Gastroesophageal sphincter (tissue), 3 donors: ENCODE measurements at regions not wholly inside any gene's neighbourhood (a gene's known extent, or its start where the extent isn't known, plus 50 kb on each side); places are given as distances from the start of the nearest gene placed in this dataset.

Experiments used
- CTCF ChIP-seq, 4 experiments: fragments of 200-600 bp in 2 of 4; fragments of 450-650 bp in 2 of 4; sonication (generic) in 1 of 4; IDR thresholded peaks; one replicate each; pipeline ENCODE4 v1.5.1; 2017 to 2019; ENCODE audit warnings: antibody characterized with exemption in 4 of 4, mild to moderate bottlenecking in 2 of 4, moderate library complexity in 2 of 4
- EP300 ChIP-seq: sonication (generic); formaldehyde crosslinking; IDR thresholded peaks from one replicate; pipeline ENCODE4 v1.6.1; 2017; ENCODE audit warnings: antibody characterized with exemption, mild to moderate bottlenecking
- POLR2AphosphoS5 ChIP-seq: sonication (generic); formaldehyde crosslinking; IDR thresholded peaks from one replicate; pipeline ENCODE4 v1.6.1; 2017; ENCODE audit warnings: antibody characterized with exemption

GRCh38 chr3:104069114-104069513, 1297.6 kb upstream of the ALCAM start:
- TF ChIP-seq CTCF (IDR thresholded peaks at IDR 0.05) (no peak), POLR2AphosphoS5 (no peak), EP300 (no peak)
